BJ (cell line): ENCODE measurements at regions not wholly inside any gene's neighbourhood (a gene's known extent, or its start where the extent isn't known, plus 50 kb on each side); places are given as distances from the start of the nearest gene placed in this dataset.
A peak's percentile ranks its signal among the peaks of the same experiment; 100 is the strongest.

Source experiments
- CTCF ChIA-PET: fragments of 350-600 bp; formaldehyde crosslinking; extraction: SDS; loops from one replicate; lab custom pipeline; 2021; ENCODE audit warnings: antibody characterized with exemption, inconsistent platforms; lab: Yijun Ruan, JAX
- POLR2A ChIA-PET: fragments of 300-600 bp; sonication (Branson Sonifier 250); formaldehyde crosslinking; extraction: SDS; loops from one replicate; lab custom pipeline; 2021; ENCODE audit warnings: antibody characterized with exemption; lab: Charles Lee
- DNase-seq: peaks from one replicate; pipeline ENCODE4 v3.0.0-alpha.2; 2011; ENCODE audit warnings: low read depth
- H3K27me3 ChIP-seq: 2 replicates; pipeline ENCODE4 v1.6.0; 2011; ENCODE audit warnings: low read length; ENCODE audit not compliant: control insufficient read depth, insufficient read depth
- H3K36me3 ChIP-seq: 2 replicates; pipeline ENCODE4 v1.5.1; 2011; ENCODE audit warnings: low read length; ENCODE audit not compliant: control insufficient read depth, insufficient read depth
- H3K4me3 ChIP-seq: 2 replicates; pipeline ENCODE4 v1.5.1; 2011; ENCODE audit warnings: low read depth, mild to moderate bottlenecking, control low read depth, low read length
- TF ChIP-seq, protein P1 (sequence below): IDR thresholded peaks from 2 replicates; pipeline ENCODE4 v1.5.1; 2011; ENCODE audit warnings: low read depth, mild to moderate bottlenecking, control low read depth, inconsistent platforms, low read length, moderate library complexity; ENCODE audit not compliant: insufficient read depth

DNA sequence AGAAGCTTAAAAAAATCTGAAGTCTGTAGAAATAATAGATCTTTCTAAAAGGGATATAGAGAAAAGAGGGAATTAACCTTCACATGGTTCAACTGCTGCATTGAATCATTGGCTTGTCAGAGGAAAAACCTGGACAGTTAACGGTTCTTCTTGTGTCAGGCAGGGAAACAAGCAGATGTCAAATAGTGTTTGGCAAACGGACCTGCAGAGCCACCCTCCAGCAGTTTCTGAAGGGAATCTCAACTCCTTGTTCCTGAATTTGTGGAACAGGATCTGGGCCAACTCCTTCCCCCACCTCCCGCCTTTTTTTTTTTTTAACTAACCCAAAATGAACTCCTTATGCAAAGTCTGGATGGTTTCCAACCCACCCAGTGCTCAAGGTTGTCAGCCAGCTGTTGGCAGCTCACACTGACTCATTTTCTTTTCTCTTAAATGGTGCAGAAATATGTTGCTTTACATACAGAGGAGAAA, 187.3 kb downstream of the CAND1 start:
- CTCF ChIA-PET: interaction anchor here (1.0 to 1.4 kb wide), 2 partner anchors 15 to 191 kb away, joined by 3 to 4 read pairs; no protein-coding TSS in a partner anchor

DNA sequence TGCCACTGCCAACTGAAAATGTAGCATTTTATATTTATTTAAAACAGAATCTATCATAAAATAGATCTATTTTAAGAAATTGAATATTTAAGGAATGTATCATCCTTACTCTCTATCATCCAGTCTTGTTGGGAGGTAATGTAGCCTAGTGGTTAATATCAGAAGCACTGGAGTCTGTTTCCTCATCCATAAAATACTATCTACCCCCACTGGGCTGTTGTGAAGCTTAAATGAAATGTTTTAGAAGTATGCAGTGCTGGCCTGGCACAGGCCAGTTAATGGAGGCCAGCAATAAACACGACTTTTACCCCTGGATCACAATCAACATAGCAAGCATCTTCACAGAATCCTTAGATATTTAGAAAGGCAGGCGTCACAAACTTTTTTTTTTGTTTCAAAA, 188.0 kb downstream of the CAND1 start:
- H3K4me3 ChIP-seq: no peak overlapping the region
- TF ChIP-seq, protein P1, sequence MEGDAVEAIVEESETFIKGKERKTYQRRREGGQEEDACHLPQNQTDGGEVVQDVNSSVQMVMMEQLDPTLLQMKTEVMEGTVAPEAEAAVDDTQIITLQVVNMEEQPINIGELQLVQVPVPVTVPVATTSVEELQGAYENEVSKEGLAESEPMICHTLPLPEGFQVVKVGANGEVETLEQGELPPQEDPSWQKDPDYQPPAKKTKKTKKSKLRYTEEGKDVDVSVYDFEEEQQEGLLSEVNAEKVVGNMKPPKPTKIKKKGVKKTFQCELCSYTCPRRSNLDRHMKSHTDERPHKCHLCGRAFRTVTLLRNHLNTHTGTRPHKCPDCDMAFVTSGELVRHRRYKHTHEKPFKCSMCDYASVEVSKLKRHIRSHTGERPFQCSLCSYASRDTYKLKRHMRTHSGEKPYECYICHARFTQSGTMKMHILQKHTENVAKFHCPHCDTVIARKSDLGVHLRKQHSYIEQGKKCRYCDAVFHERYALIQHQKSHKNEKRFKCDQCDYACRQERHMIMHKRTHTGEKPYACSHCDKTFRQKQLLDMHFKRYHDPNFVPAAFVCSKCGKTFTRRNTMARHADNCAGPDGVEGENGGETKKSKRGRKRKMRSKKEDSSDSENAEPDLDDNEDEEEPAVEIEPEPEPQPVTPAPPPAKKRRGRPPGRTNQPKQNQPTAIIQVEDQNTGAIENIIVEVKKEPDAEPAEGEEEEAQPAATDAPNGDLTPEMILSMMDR: no peak
- no peaks in the 10 kb centered on the region for H3K27me3 ChIP-seq
- CTCF ChIA-PET: interaction anchor here (0.7 to 1.4 kb wide), 2 partner anchors 23 to 191 kb away, joined by 3 read pairs; no protein-coding TSS in a partner anchor
- no peak for DNase-seq
- POLR2A ChIA-PET: interaction anchor here (0.6 kb wide), 1 partner anchor 26 kb away, joined by 14 read pairs; no protein-coding TSS in a partner anchor
- H3K36me3 ChIP-seq: no peaks in the 10 kb centered on the region

More for the DNA sequence above, 187.3 kb downstream of the CAND1 start:
- POLR2A ChIA-PET: interaction anchor here (0.6 kb wide), 1 partner anchor 27 kb away, joined by 14 read pairs; no protein-coding TSS in a partner anchor
- DNase-seq: peak; percentile 62
- no peak overlapping the region for H3K4me3 ChIP-seq
- H3K36me3 ChIP-seq: no peaks in the 10 kb centered on the region
- no peaks in the 10 kb centered on the region for H3K27me3 ChIP-seq
- TF ChIP-seq, protein P1: no peak

DNA sequence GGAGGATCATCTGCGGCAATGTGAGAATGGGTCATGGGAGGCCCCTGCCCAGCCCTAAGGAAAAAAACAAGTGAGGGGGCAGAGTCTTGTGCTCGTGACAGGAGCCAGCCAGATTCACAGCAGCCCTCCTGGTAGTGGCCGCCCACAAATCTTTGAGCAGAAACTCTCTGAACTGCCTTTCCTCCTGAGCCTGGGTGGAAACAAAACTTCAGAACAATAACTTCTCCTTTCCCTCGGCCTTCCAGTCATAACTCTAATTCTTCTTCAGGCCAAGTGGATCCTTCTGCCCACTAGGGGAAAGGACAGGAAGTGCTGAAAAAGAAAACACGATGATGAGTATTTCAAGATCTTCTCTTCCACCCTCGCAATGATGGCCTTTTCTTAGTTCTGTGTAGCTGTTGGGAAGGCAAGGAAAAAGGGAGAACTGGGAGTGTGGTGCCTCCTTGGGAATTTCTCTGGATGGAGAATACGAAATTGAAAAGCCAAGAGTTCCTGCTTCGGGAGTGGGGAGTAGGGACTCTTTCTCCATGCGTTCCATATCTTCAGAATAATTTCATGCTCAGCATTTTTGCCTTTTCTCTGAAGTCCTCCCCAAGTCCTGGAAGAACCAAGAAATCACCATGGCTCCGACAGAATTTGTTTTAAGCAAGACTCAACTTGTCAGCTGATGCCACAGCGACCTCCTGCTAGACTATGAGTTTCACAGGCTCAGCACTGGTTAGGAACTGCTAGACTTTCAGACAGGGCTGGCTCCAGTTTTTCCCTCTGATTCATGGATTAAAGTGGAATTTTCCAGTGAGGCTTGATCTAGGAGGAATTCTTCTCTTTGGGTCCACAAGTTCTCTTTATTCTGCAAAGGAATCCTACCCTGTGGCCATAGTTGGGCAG, 188.9 kb downstream of the CAND1 start:
- CTCF ChIA-PET: interaction anchor here (0.7 to 1.4 kb wide), 4 partner anchors 11 to 197 kb away, joined by 3 to 4 read pairs (median 3); no protein-coding TSS in a partner anchor

DNA sequence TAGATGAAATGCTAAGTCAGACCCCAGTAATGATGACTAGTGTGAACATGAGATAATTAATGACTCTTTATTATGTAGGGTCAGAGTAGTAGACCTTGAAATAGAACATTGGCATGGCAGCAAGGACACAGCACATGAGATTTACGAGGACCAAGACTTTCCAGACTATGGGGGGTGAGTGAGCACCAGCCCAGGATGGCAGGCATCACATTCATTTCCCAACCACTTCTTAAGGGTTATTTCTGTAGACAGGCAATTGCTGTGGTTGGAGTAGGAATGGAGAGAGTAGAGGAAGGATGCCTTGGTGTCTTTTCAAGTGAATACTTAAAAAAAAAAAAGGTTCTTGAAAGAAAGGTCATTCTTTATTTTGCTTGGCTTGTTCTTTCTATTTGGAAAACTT, 189.4 kb upstream of the DYRK2 start:
- TF ChIP-seq, protein P1: no peak
- no peak for DNase-seq
- Histone ChIP-seq H3K4me3 (no peak overlapping the region), H3K36me3 (no peaks in the 10 kb centered on the region), H3K27me3 (no peaks in the 10 kb centered on the region)
- ChIA-PET POLR2A (no interaction called here), CTCF (interaction anchor here (0.8 to 1.0 kb wide), 2 partner anchors 16 to 198 kb away, joined by 3 to 4 read pairs; no protein-coding TSS in a partner anchor)

More for the DNA sequence above, 188.9 kb downstream of the CAND1 start:
- Histone ChIP-seq H3K36me3 (no peaks in the 10 kb centered on the region), H3K27me3 (no peaks in the 10 kb centered on the region), H3K4me3 (no peak overlapping the region)
- no peak for DNase-seq
- POLR2A ChIA-PET: no interaction called here
- TF ChIP-seq, protein P1: peak; percentile 45

DNA sequence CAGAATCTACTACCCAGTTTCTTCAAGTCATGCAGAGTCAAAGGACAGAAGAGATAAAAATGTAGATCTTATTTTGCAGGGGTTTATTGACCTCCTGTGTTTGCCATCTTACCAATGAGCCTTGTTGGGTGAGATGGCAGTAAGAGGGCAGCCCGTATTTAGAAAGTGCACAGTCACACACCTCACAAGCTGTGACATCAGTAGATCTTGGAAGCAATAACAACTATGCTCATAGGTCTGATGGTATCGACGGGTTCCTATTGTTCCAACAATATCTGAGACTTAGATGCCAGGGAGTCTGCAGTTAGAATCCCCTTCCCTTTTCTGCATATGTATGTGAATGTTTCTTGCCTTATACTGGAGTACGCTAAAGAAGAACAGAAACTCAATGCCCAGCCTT, 189.0 kb upstream of the DYRK2 start:
- POLR2A ChIA-PET: no interaction called here
- no peak for DNase-seq
- CTCF ChIA-PET: interaction anchor here (0.6 kb wide), 2 partner anchors 9 to 17 kb away, joined by 3 to 5 read pairs; no protein-coding TSS in a partner anchor
- no peaks in the 10 kb centered on the region for H3K36me3 ChIP-seq
- H3K27me3 ChIP-seq: no peaks in the 10 kb centered on the region
- H3K4me3 ChIP-seq: no peak overlapping the region
- TF ChIP-seq, protein P1: no peak
